K562 (cell line): ENCODE measurements at regions not wholly inside any gene's neighbourhood (a gene's known extent, or its start where the extent isn't known, plus 50 kb on each side); places are given as distances from the start of the nearest gene placed in this dataset.

Experiments
- BDP1 ChIP-seq: IDR thresholded peaks from 3 replicates; pipeline ENCODE4 v1.6.1; 2011; ENCODE audit not compliant: insufficient read length, insufficient read depth
- DIDO1 ChIP-seq: fragments of 450-650 bp; IDR thresholded peaks from 2 replicates; pipeline ENCODE4 v1.6.1; 2016; ENCODE audit warnings: low read depth, missing biosample characterization, missing genetic modification characterization
- POLR2A ChIP-seq: fragments of 450-650 bp; conservative IDR thresholded peaks from 2 replicates; pipeline ENCODE4 v1.6.1; 2016
- ZNF146 ChIP-seq: IDR thresholded peaks from one replicate; pipeline ENCODE4 v1.6.1; 2018; ENCODE audit warnings: missing compliant biosample characterization; ENCODE audit not compliant: unreplicated experiment
- ZNF224 ChIP-seq: sonication (generic); formaldehyde crosslinking; IDR thresholded peaks from 2 replicates; pipeline ENCODE4 v1.8.0; 2022; ENCODE audit warnings: mild to moderate bottlenecking, missing genetic modification reagents
- ZNF75A ChIP-seq: fragments of 450-650 bp; formaldehyde crosslinking; IDR thresholded peaks from 2 replicates; pipeline ENCODE4 v1.4.0; 2020; ENCODE audit warnings: mild to moderate bottlenecking
- TF ChIP-seq, protein P1 (sequence below): fragments of 250-450 bp; sonication (Bioruptor Pico); IDR thresholded peaks from 2 replicates; pipeline ENCODE4 v1.4.0; 2020; ENCODE audit warnings: mild to moderate bottlenecking, moderate library complexity

DNA sequence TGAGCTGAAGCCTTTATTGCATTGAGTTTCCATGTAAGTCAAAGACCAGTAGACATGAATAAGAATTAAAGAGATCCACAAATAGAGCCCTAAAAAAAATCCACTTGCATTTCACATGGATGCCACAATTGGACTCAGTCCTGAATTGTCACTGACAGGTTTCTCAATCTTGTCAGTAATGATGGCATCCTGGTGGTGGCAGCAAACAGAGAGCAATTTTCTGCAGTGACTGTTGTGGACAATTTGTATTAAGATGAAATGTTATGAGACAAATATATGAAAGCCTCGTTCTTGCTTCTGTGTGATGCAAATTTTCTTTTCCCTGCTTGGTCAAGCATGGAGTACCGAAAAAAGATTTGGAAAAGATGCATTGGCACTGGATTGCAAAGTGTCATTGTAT lies 278.9 kb downstream of the SAMD5 start:
- TF ChIP-seq DIDO1, result no peak
- no peak for TF ChIP-seq ZNF224
- no peak for TF ChIP-seq POLR2A
- TF ChIP-seq, protein P1, sequence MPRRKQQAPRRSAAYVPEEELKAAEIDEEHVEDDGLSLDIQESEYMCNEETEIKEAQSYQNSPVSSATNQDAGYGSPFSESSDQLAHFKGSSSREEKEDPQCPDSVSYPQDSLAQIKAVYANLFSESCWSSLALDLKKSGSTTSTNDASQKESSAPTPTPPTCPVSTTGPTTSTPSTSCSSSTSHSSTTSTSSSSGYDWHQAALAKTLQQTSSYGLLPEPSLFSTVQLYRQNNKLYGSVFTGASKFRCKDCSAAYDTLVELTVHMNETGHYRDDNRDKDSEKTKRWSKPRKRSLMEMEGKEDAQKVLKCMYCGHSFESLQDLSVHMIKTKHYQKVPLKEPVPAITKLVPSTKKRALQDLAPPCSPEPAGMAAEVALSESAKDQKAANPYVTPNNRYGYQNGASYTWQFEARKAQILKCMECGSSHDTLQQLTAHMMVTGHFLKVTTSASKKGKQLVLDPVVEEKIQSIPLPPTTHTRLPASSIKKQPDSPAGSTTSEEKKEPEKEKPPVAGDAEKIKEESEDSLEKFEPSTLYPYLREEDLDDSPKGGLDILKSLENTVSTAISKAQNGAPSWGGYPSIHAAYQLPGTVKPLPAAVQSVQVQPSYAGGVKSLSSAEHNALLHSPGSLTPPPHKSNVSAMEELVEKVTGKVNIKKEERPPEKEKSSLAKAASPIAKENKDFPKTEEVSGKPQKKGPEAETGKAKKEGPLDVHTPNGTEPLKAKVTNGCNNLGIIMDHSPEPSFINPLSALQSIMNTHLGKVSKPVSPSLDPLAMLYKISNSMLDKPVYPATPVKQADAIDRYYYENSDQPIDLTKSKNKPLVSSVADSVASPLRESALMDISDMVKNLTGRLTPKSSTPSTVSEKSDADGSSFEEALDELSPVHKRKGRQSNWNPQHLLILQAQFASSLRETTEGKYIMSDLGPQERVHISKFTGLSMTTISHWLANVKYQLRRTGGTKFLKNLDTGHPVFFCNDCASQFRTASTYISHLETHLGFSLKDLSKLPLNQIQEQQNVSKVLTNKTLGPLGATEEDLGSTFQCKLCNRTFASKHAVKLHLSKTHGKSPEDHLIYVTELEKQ (CRISPR knock-in tag), result no peak
- TF ChIP-seq ZNF146 (CRISPR knock-in tag), result no peak
- no peak for TF ChIP-seq ZNF75A (CRISPR knock-in tag)
- no peak for TF ChIP-seq BDP1
